Effector memory CD8-positive, alpha-beta T cell (primary cell): ENCODE measurements at regions not wholly inside any gene's neighbourhood (a gene's known extent, or its start where the extent isn't known, plus 50 kb on each side); places are given as distances from the start of the nearest gene placed in this dataset.
A peak's percentile ranks its signal among the peaks of the same experiment; 100 is the strongest.

ENCODE experiments used
- ATAC-seq: fragments of 150-1000 bp; cut with Tn5 transposase; replicated peaks from 2 replicates; pipeline ENCODE4 v1.10.0; 2021; ENCODE audit warnings: mild to moderate bottlenecking, moderate library complexity
- DNase-seq, 3 experiments: peaks; one replicate each; pipeline ENCODE4 v3.0.0; 2021
- H3K27ac Mint-ChIP-seq, 2 donors: one replicate each; pipeline ENCODE4 v1.8.0; 2022; ENCODE audit warnings: mild to moderate bottlenecking in 2 of 2, mixed read lengths in 2 of 2, moderate library complexity in 2 of 2
- H3K27me3 Mint-ChIP-seq, 2 donors: one replicate each; pipeline ENCODE4 v1.8.0; 2022; ENCODE audit warnings: mixed read lengths in 2 of 2
- H3K36me3 Mint-ChIP-seq: one replicate; pipeline ENCODE4 v1.8.0; 2022; ENCODE audit warnings: mild to moderate bottlenecking, moderate library complexity, mixed read lengths; ENCODE audit not compliant: insufficient read depth
- H3K4me1 Mint-ChIP-seq, 2 donors: one replicate each; pipeline ENCODE4 v1.8.0; 2022; ENCODE audit warnings: low read depth in 2 of 2, mixed read lengths in 2 of 2
- H3K4me3 Mint-ChIP-seq, 2 donors: one replicate each; pipeline ENCODE4 v1.8.0; 2022; ENCODE audit warnings: mild to moderate bottlenecking in 2 of 2, mixed read lengths in 2 of 2, moderate library complexity in 2 of 2
- H3K9me3 Mint-ChIP-seq, 2 donors: one replicate each; pipeline ENCODE4 v1.8.0; 2022; ENCODE audit warnings: mixed read lengths in 2 of 2

- Mint-ChIP-seq H3K9me3 (peaks cover 6 to 15% of the 10 kb centered on the region in 2 donors), H3K27me3 (no peaks in the 10 kb centered on the region), H3K36me3 (no peaks in the 10 kb centered on the region), H3K4me3 (no peak overlapping the region), H3K27ac (no peak overlapping the region), H3K4me1 (no peaks in the 10 kb centered on the region)
- ATAC-seq, result no peak
- DNase-seq, result no peak
Measured at GRCh38 chr2:3948191-3948590, 244.8 kb downstream of the DCDC2C start.

GRCh38 chr2:3951131-3951954 is 248.0 kb downstream of the DCDC2C start:
- Mint-ChIP-seq H3K27ac (no peak overlapping the region), H3K9me3 (peaks cover 0 to under 1% of the 10 kb centered on the region in 2 donors), H3K4me3 (no peak overlapping the region), H3K27me3 (no peaks in the 10 kb centered on the region), H3K4me1 (no peaks in the 10 kb centered on the region), H3K36me3 (no peaks in the 10 kb centered on the region)
- DNase-seq, result no peak
- ATAC-seq, result no peak

- no peaks in the 10 kb centered on the region for H3K27me3 Mint-ChIP-seq
- no peaks in the 10 kb centered on the region for H3K36me3 Mint-ChIP-seq
- H3K9me3 Mint-ChIP-seq, result no peaks in the 10 kb centered on the region
- no peaks in the 10 kb centered on the region for H3K4me1 Mint-ChIP-seq
- ATAC-seq (no peak), DNase-seq (no peak)
- H3K4me3 Mint-ChIP-seq, result no peak overlapping the region
- no peak overlapping the region for H3K27ac Mint-ChIP-seq
Measured at GRCh38 chr2:3952866-3953516, 249.6 kb downstream of the DCDC2C start.

- Mint-ChIP-seq H3K4me1 (no peaks in the 10 kb centered on the region), H3K27me3 (no peaks in the 10 kb centered on the region), H3K9me3 (no peaks in the 10 kb centered on the region), H3K4me3 (no peak overlapping the region), H3K27ac (no peak overlapping the region), H3K36me3 (no peaks in the 10 kb centered on the region)
- DNase-seq (no peak), ATAC-seq (no peak)
Measured at GRCh38 chr2:3954261-3954660, 250.9 kb downstream of the DCDC2C start.

GRCh38 chr2:3956406-3956805 is 253.0 kb downstream of the DCDC2C start:
- no peak for ATAC-seq
- H3K4me3 Mint-ChIP-seq, result no peak overlapping the region
- H3K4me1 Mint-ChIP-seq, result no peaks in the 10 kb centered on the region
- no peaks in the 10 kb centered on the region for H3K36me3 Mint-ChIP-seq
- H3K27me3 Mint-ChIP-seq, result no peaks in the 10 kb centered on the region
- no peak for DNase-seq
- H3K27ac Mint-ChIP-seq, result no peak overlapping the region
- H3K9me3 Mint-ChIP-seq, result no peaks in the 10 kb centered on the region

- H3K36me3 Mint-ChIP-seq, result no peaks in the 10 kb centered on the region
- DNase-seq (no peak), ATAC-seq (no peak)
- no peak overlapping the region for H3K4me3 Mint-ChIP-seq
- H3K27ac Mint-ChIP-seq, result peak overlapping the region in 1 of 2 donors; percentile 62
- H3K9me3 Mint-ChIP-seq, result no peaks in the 10 kb centered on the region
- H3K4me1 Mint-ChIP-seq, result no peaks in the 10 kb centered on the region
- H3K27me3 Mint-ChIP-seq, result no peaks in the 10 kb centered on the region
Measured at GRCh38 chr2:3956892-3957291, 253.5 kb downstream of the DCDC2C start.

- H3K4me1 Mint-ChIP-seq, result no peaks in the 10 kb centered on the region
- H3K4me3 Mint-ChIP-seq, result no peak overlapping the region
- H3K36me3 Mint-ChIP-seq, result no peaks in the 10 kb centered on the region
- ATAC-seq (no peak), DNase-seq (no peak)
- no peaks in the 10 kb centered on the region for H3K27me3 Mint-ChIP-seq
- H3K27ac Mint-ChIP-seq, result no peak overlapping the region
- H3K9me3 Mint-ChIP-seq, result no peaks in the 10 kb centered on the region
Measured at GRCh38 chr2:3958465-3958864, 255.1 kb downstream of the DCDC2C start.

GRCh38 chr2:3958969-3959368 is 255.6 kb downstream of the DCDC2C start:
- no peaks in the 10 kb centered on the region for H3K27me3 Mint-ChIP-seq
- no peaks in the 10 kb centered on the region for H3K4me1 Mint-ChIP-seq
- no peaks in the 10 kb centered on the region for H3K9me3 Mint-ChIP-seq
- no peak for DNase-seq
- H3K27ac Mint-ChIP-seq, result no peak overlapping the region
- ATAC-seq, result no peak
- no peaks in the 10 kb centered on the region for H3K36me3 Mint-ChIP-seq
- H3K4me3 Mint-ChIP-seq, result no peak overlapping the region

- ATAC-seq (no peak), DNase-seq (no peak)
- Mint-ChIP-seq H3K27me3 (no peaks in the 10 kb centered on the region), H3K27ac (no peak overlapping the region), H3K4me3 (no peak overlapping the region), H3K36me3 (no peaks in the 10 kb centered on the region), H3K4me1 (no peaks in the 10 kb centered on the region), H3K9me3 (no peaks in the 10 kb centered on the region)
Measured at GRCh38 chr2:3959372-3959771, 256.0 kb downstream of the DCDC2C start.

GRCh38 chr2:3960106-3960505 is 256.7 kb downstream of the DCDC2C start:
- H3K27ac Mint-ChIP-seq, result no peak overlapping the region
- no peak for DNase-seq
- H3K36me3 Mint-ChIP-seq, result no peaks in the 10 kb centered on the region
- no peaks in the 10 kb centered on the region for H3K4me1 Mint-ChIP-seq
- H3K4me3 Mint-ChIP-seq, result no peak overlapping the region
- no peak for ATAC-seq
- no peaks in the 10 kb centered on the region for H3K9me3 Mint-ChIP-seq
- H3K27me3 Mint-ChIP-seq, result no peaks in the 10 kb centered on the region

GRCh38 chr2:3962719-3963118 is 259.3 kb downstream of the DCDC2C start:
- no peaks in the 10 kb centered on the region for H3K27me3 Mint-ChIP-seq
- DNase-seq, result no peak
- no peaks in the 10 kb centered on the region for H3K9me3 Mint-ChIP-seq
- no peaks in the 10 kb centered on the region for H3K36me3 Mint-ChIP-seq
- no peak overlapping the region for H3K4me3 Mint-ChIP-seq
- H3K4me1 Mint-ChIP-seq, result no peaks in the 10 kb centered on the region
- ATAC-seq, result no peak
- no peak overlapping the region for H3K27ac Mint-ChIP-seq

- no peaks in the 10 kb centered on the region for H3K36me3 Mint-ChIP-seq
- no peaks in the 10 kb centered on the region for H3K27me3 Mint-ChIP-seq
- DNase-seq (no peak), ATAC-seq (no peak)
- H3K4me3 Mint-ChIP-seq, result no peak overlapping the region
- H3K9me3 Mint-ChIP-seq, result no peaks in the 10 kb centered on the region
- H3K4me1 Mint-ChIP-seq, result no peaks in the 10 kb centered on the region
- H3K27ac Mint-ChIP-seq, result no peak overlapping the region
Measured at GRCh38 chr2:3965211-3965610, 261.8 kb downstream of the DCDC2C start.

GRCh38 chr2:3965953-3966352 is 262.6 kb downstream of the DCDC2C start:
- no peak overlapping the region for H3K27ac Mint-ChIP-seq
- no peak overlapping the region for H3K4me3 Mint-ChIP-seq
- ATAC-seq (no peak), DNase-seq (no peak)
- no peaks in the 10 kb centered on the region for H3K9me3 Mint-ChIP-seq
- H3K27me3 Mint-ChIP-seq, result no peaks in the 10 kb centered on the region
- H3K4me1 Mint-ChIP-seq, result no peaks in the 10 kb centered on the region
- H3K36me3 Mint-ChIP-seq, result no peaks in the 10 kb centered on the region

- Mint-ChIP-seq H3K27ac (no peak overlapping the region), H3K4me3 (no peak overlapping the region), H3K4me1 (no peaks in the 10 kb centered on the region), H3K27me3 (no peaks in the 10 kb centered on the region), H3K36me3 (no peaks in the 10 kb centered on the region), H3K9me3 (no peaks in the 10 kb centered on the region)
- no peak for DNase-seq
- no peak for ATAC-seq
Measured at GRCh38 chr2:3966470-3966869, 263.1 kb downstream of the DCDC2C start.
